ENCODE measurements at regions not wholly inside any gene's neighbourhood (a gene's known extent, or its start where the extent isn't known, plus 50 kb on each side); places are given as distances from the start of the nearest gene placed in this dataset.
A peak's percentile ranks its signal among the peaks of the same experiment; 100 is the strongest.

DNA sequence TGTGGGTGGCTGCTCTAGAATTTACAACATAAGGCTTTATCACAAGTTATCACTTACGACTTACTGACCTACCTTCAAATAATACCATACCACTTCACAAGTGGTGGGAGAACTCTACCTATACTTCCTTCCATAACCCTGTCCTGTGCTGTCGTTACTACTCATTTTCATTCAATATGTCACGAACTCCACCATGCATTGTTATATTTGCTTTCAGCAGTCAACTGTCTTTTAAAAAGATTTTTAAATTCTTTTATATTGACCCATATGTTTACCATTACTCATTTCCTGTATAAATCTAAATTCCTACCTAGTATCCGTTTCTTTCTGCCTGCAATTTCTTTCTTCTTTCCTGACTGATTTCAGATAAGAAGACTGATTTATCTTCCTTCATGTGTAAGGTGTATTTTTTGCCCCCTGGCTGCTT lies 200.0 kb downstream of the KLF12 start:
- Mint-ChIP-seq H3K27ac (peak overlapping the region; percentile 62), H3K27me3 (no peaks in the 10 kb centered on the region), H3K36me3 (ENCODE audit: low read depth) (peaks cover 4% of the 10 kb centered on the region), H3K4me1 (peaks cover 34% of the 10 kb centered on the region), H3K4me3 (peak overlapping the region; percentile 59)
- no peaks in the 10 kb centered on the region for H3K9me3 ChIP-seq (ENCODE audit: control insufficient read depth, low read length, poor library complexity, severe bottlenecking)
- DNase-seq (no peak), ATAC-seq (no peak)

DNA sequence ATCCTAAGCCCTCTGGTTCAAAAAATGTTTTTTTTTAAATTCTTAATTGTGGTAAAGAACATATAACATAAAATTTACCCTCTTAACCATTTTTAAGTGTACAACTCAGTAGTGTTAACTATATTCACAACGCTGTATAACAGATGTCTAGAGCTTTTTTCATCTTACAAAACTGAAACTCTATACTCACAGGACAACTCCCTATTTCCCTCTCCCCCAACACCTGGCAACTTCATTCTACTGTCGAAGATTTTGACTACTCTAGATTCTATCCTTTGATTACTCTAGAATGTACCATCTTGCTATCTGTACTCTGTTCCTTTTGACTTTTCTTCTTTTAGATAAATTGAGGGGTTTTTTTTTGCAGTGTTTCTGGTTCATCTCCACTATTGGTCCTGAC lies 200.4 kb downstream of the KLF12 start:
- Mint-ChIP-seq H3K4me3 (peak overlapping the region; percentile 59), H3K36me3 (ENCODE audit: low read depth) (peaks cover 4% of the 10 kb centered on the region), H3K27ac (peak overlapping the region; percentile 62), H3K4me1 (peaks cover 38% of the 10 kb centered on the region), H3K27me3 (no peaks in the 10 kb centered on the region)
- DNase-seq = no peak
- no peak for ATAC-seq
- no peaks in the 10 kb centered on the region for H3K9me3 ChIP-seq (ENCODE audit: control insufficient read depth, low read length, poor library complexity, severe bottlenecking)

DNA sequence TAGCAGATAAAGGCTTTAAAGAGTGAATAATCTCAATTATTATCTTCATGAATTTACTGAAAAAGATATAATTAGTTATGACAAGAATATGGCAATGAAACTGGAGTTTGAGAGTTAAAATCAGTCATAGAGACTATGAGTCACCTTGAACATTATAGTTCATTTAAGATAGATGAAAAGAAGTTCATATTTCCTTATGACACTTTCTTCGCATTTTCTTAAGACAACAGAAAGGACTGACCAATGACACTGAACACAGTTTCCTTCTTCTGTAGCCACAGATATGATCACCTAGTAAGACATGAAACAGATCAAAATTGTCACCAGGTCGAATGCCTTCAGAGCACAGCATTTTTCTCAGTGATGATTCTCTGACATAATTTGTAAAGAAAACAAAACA lies 202.1 kb downstream of the KLF12 start:
- Mint-ChIP-seq H3K4me3 (no peak overlapping the region), H3K27ac (peak overlapping the region; percentile 27), H3K27me3 (no peaks in the 10 kb centered on the region), H3K4me1 (peaks cover 42% of the 10 kb centered on the region), H3K36me3 (ENCODE audit: low read depth) (peaks cover 4% of the 10 kb centered on the region)
- no peaks in the 10 kb centered on the region for H3K9me3 ChIP-seq (ENCODE audit: control insufficient read depth, low read length, poor library complexity, severe bottlenecking)
- ATAC-seq (no peak), DNase-seq (no peak)

DNA sequence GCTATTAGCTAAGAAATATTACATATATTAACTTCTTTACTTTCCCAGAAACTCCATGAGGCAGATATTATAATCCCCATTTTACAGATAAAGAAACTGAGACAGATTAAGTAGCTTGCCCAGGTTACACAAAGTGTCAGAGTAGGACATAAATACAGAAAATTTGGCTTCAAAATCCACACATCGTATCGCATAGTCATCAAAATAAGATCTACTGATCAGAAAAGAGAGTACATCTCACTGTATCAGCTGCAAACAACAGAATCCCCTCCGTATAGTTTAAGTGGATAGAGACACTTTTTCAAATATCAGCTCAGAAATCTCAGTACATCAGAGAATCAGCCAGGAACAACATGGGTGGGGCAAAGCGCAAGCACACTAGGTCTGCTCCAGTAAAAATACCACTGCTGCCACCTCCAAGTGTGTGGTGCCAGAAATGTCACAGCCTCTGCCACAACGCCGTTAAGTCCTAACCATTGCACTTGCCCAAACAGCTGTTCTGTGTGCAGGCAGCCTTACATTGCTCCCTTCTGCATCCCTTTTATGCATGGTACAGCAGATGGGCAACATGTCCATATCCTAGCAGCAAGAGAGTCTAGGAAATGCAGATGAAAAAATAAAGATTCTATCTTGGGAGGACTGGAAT lies 204.8 kb downstream of the KLF12 start:
- DNase-seq = no peak
- Mint-ChIP-seq H3K27me3 (no peaks in the 10 kb centered on the region), H3K4me1 (peaks cover 48% of the 10 kb centered on the region), H3K36me3 (ENCODE audit: low read depth) (peaks cover 6% of the 10 kb centered on the region), H3K4me3 (no peak overlapping the region), H3K27ac (no peak overlapping the region)
- no peak for ATAC-seq
- no peaks in the 10 kb centered on the region for H3K9me3 ChIP-seq (ENCODE audit: control insufficient read depth, low read length, poor library complexity, severe bottlenecking)

DNA sequence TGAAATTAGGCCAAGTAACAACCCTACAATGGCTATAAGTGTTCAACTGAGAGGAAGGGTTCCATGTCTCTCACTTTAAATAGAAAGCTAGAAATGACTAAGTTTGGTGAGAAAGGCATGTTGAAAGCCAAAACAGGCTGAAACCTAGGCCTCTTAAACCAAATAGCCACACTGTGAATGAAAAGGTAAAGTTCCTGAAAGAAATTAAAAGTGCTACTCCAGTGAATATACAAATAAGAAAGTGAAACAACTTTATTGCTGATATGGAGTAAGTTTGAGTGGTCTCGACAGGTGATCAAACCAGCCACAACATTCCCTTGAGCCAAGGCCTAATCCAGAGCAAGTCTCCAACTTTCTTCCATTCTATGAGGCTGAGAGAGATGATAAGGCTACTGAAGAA lies 209.6 kb downstream of the KLF12 start:
- Mint-ChIP-seq H3K36me3 (ENCODE audit: low read depth) (peaks cover 2% of the 10 kb centered on the region), H3K4me3 (peak overlapping the region; percentile 52), H3K27ac (peak overlapping the region; percentile 80), H3K4me1 (peaks cover 46% of the 10 kb centered on the region), H3K27me3 (no peaks in the 10 kb centered on the region)
- DNase-seq (no peak), ATAC-seq (no peak)
- H3K9me3 ChIP-seq (ENCODE audit: control insufficient read depth, low read length, poor library complexity, severe bottlenecking) = no peaks in the 10 kb centered on the region

DNA sequence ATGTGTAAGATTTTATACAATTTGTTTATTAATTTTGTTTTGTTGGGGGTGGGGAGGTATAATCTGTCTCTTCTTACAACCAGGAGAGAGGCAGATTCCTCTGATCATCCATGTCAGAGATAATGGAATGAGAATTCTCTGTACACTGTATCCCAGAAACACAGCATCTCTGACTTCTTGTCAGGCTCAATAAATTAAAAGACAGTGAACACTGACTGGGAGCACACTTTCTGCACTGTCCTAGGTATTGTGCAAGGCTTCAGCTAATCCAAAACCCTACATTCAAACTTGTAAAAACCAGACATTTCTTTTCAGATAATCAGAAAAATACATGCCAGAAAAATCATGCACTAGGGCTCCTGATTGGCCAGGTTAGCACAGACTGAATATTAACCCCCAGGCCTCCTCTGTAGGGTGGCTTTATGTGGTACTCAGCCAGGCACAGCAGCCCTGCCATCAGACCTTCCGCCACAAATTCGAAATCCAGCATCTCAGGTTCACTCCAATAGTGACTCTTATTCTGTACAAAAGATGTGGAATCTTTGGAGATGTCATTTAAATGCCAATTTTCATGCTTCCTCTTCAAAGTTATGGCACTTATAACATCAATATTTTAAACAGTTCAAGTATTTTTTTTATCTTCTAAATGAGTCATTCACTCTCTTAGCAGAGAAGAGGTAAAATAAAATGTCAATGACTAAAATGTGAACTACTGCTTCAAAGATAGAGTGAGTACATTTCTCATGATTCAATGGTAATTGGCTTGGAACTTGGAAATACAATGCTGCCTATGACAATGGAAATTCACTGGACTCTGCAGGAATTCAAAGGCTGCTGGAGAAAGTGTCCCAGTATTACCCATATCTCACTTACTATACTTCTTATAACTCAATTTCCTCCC lies 211.5 kb downstream of the KLF12 start:
- Mint-ChIP-seq H3K27ac (no peak overlapping the region), H3K36me3 (ENCODE audit: low read depth) (peaks cover 2% of the 10 kb centered on the region), H3K4me3 (no peak overlapping the region), H3K27me3 (no peaks in the 10 kb centered on the region), H3K4me1 (peaks cover 52% of the 10 kb centered on the region)
- no peaks in the 10 kb centered on the region for H3K9me3 ChIP-seq (ENCODE audit: control insufficient read depth, low read length, poor library complexity, severe bottlenecking)
- no peak for ATAC-seq
- DNase-seq = no peak

DNA sequence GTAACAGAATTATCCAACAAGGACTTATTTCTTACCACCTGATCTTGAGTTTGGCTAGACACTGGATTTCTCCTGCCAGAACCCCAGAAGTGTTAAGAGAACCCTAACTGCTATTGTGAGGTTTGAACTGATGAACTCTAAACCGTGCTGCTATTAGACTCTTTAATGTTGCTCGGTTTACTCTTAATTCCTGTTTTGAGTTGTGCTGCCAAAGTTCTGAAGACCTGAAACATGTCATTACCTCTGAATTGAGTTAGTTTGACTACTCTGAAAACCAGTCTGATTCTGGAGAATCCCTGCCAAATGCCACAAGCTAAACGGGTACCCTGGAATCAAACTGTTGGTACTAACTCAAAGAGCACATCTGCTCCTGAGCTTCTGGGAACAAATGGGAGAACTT lies 215.5 kb downstream of the KLF12 start:
- H3K27ac Mint-ChIP-seq = peak overlapping the region; percentile 43
- H3K4me3 Mint-ChIP-seq = no peak overlapping the region

DNA sequence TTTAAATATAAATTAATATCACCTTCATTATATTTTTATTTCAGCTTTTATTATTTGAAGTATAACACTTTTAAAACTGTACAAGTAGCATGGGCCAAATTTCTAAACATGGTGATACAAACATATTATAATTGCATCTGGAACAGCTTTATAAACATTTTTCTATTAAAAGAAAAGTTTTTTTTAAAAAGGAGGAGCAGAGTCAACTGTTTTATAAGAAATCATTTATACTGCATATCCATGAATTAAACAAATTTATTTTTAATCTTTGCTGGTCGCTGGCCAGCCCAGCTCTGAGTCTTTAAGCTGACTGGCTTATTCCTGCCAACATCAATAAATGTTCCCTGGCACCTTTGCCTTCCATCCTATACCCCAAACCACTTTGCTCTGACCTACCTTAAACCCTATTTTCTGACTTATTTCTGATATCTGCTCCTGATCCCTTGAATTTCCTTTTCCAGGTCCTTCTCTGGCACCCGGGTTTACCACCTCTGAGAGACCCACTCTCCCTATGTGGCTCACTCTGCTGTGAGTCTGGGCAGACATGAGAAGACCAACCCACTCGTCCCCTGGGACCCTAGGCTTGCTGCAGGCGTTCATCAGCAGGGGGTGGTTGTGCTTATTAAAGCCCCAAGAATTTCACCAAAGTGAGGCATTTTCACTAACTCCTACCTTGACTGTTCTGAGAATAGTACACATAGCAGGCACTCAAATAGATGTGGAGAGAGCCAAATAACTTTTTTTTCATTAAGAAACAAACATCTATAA lies 220.3 kb downstream of the KLF12 start:
- Mint-ChIP-seq H3K27ac (peak overlapping the region; percentile 68), H3K27me3 (no peaks in the 10 kb centered on the region), H3K4me1 (peaks cover 53% of the 10 kb centered on the region), H3K36me3 (ENCODE audit: low read depth) (no peaks in the 10 kb centered on the region), H3K4me3 (no peak overlapping the region)
- no peak for ATAC-seq
- no peak for DNase-seq
- no peaks in the 10 kb centered on the region for H3K9me3 ChIP-seq (ENCODE audit: control insufficient read depth, low read length, poor library complexity, severe bottlenecking)

More for the DNA sequence above, 215.5 kb downstream of the KLF12 start:
- no peak for ATAC-seq
- no peaks in the 10 kb centered on the region for H3K27me3 Mint-ChIP-seq
- peaks cover 54% of the 10 kb centered on the region for H3K4me1 Mint-ChIP-seq
- H3K9me3 ChIP-seq (ENCODE audit: control insufficient read depth, low read length, poor library complexity, severe bottlenecking) = no peaks in the 10 kb centered on the region
- H3K36me3 Mint-ChIP-seq (ENCODE audit: low read depth) = no peaks in the 10 kb centered on the region
- no peak for DNase-seq

DNA sequence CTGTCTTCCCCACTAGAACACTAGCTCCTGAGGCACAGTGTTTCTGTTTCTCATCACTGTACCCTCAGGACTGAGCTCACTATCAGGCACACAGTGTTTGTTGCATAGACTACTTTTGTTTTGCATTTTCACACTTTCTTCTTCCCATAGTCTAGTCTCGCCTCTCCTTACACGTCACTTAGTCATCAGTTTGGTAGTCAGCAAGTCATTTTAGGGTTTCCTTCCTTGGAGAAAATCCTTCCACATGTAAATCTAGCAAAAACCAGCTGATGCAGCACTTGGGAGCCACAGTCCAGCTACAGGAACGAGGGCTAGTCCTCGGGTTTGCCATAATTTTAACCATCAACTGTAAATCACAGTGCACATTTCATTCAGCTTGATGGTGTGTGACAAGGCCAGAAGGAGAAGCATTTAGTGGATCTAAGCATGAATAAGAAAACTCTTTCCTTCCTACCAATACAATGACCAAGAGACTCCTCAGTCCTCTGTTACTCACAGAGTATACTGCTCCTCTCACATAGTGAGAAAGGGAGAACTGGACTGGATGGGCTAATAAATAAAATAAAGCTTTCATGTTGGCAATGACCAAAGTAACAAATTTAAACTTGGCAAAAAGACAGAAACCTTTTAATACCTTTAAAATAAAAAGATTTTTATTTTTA lies 221.0 kb downstream of the KLF12 start:
- no peaks in the 10 kb centered on the region for H3K36me3 Mint-ChIP-seq (ENCODE audit: low read depth)
- no peaks in the 10 kb centered on the region for H3K27me3 Mint-ChIP-seq
- no peak overlapping the region for H3K27ac Mint-ChIP-seq
- peaks cover 50% of the 10 kb centered on the region for H3K4me1 Mint-ChIP-seq
- no peak overlapping the region for H3K4me3 Mint-ChIP-seq
- no peak for DNase-seq
- no peaks in the 10 kb centered on the region for H3K9me3 ChIP-seq (ENCODE audit: control insufficient read depth, low read length, poor library complexity, severe bottlenecking)
- no peak for ATAC-seq

DNA sequence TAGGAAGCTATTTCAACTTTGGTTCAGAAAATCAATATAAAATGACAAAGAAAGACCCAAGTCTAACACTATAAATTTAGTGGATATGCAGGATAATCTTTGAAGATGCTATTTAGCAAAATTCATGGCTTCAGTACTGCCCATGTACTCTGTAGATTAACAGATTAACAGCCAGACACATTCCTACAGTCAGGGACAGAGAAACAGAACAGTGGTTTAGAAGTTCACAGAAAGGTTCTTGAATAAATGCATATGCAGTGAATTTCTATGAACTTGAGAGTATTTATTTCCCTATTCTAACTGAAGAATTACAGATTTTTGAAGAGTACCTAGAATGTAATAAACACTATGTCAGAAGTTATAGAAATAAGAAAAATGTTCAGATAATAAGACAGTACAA lies 222.8 kb downstream of the KLF12 start:
- H3K36me3 Mint-ChIP-seq (ENCODE audit: low read depth) = no peaks in the 10 kb centered on the region
- H3K9me3 ChIP-seq (ENCODE audit: control insufficient read depth, low read length, poor library complexity, severe bottlenecking) = no peaks in the 10 kb centered on the region
- no peak overlapping the region for H3K4me3 Mint-ChIP-seq
- ATAC-seq (no peak), DNase-seq (no peak)
- H3K27ac Mint-ChIP-seq = no peak overlapping the region
- H3K27me3 Mint-ChIP-seq = no peaks in the 10 kb centered on the region
- H3K4me1 Mint-ChIP-seq = peaks cover 40% of the 10 kb centered on the region

DNA sequence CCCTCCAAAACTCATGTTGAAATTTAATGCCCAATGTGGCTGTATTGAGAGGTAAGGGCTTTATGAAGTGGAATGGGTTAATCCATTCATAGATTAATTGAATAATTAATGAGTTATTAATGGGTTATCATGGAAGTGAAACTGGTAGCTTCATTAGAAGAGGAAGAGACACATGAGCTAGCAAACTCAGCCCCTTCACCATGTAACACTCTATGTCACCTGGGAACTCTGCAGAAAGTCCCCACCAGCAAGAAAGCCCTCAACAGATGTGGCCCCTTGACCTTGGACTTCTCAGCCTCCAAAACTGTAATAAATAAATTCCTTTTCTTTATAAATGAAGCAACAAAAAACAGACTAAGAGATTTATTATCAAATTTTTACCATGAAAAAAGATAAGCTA lies 223.5 kb downstream of the KLF12 start:
- no peaks in the 10 kb centered on the region for H3K9me3 ChIP-seq (ENCODE audit: control insufficient read depth, low read length, poor library complexity, severe bottlenecking)
- Mint-ChIP-seq H3K4me3 (no peak overlapping the region), H3K36me3 (ENCODE audit: low read depth) (no peaks in the 10 kb centered on the region), H3K4me1 (peaks cover 35% of the 10 kb centered on the region), H3K27me3 (no peaks in the 10 kb centered on the region), H3K27ac (no peak overlapping the region)
- ATAC-seq (no peak), DNase-seq (no peak)

DNA sequence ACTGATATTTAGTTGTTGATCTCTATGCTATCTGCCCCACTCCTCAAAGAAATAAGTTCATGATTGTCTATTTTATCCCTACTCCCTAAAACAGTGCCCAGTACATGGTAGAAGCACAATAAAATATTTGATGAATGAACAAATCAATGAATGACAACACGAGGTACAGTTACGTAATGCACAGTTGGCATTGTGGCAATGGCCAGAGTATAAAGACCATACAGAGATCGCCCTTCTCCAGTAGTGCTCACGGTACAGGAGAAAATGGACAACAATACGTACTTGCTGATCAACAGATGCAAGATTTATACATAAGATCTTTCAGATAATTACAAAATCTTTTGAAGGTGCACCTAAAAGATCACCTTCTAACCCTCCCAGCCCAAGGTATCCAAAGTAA lies 225.4 kb downstream of the KLF12 start:
- Mint-ChIP-seq H3K27ac (peak overlapping the region; percentile 0), H3K4me3 (no peak overlapping the region), H3K4me1 (peaks cover 24% of the 10 kb centered on the region), H3K27me3 (no peaks in the 10 kb centered on the region), H3K36me3 (ENCODE audit: low read depth) (peaks cover 1% of the 10 kb centered on the region)
- ATAC-seq (no peak), DNase-seq (no peak)
- H3K9me3 ChIP-seq (ENCODE audit: control insufficient read depth, low read length, poor library complexity, severe bottlenecking) = no peaks in the 10 kb centered on the region

DNA sequence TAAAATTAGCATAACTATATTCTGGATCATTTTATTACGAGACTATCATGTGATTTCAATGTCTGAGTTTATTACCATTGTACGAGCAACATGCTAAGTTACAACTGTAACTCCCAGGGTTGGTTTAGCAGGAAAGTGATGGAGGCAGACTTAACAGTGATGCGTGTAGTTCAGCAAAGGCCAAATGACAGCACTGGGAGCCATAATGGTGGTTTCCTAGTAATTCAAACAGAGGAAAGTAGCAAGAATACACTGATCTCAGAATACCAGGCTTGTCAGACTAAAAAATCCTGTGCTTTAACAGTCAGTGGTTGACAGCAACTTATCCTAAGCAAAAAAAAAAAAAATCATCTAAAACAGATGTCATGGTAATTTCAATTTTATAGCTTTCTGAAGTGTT lies 229.6 kb downstream of the KLF12 start:
- H3K9me3 ChIP-seq (ENCODE audit: control insufficient read depth, low read length, poor library complexity, severe bottlenecking) = no peaks in the 10 kb centered on the region
- H3K27ac Mint-ChIP-seq = no peak overlapping the region
- ATAC-seq = no peak
- H3K4me1 Mint-ChIP-seq = peaks cover 18% of the 10 kb centered on the region
- H3K4me3 Mint-ChIP-seq = no peak overlapping the region
- peaks cover 2% of the 10 kb centered on the region for H3K36me3 Mint-ChIP-seq (ENCODE audit: low read depth)
- DNase-seq = no peak
- no peaks in the 10 kb centered on the region for H3K27me3 Mint-ChIP-seq

Data from T-helper 17 cell (primary cell).